Loucy (cell line): ENCODE measurements at regions not wholly inside any gene's neighbourhood (a gene's known extent, or its start where the extent isn't known, plus 50 kb on each side); places are given as distances from the start of the nearest gene placed in this dataset.

Experiments used
- H2AFZ ChIP-seq: fragments of 200-600 bp; sonication (generic); 2 replicates; pipeline ENCODE4 v1.6.0; 2016; ENCODE audit warnings: antibody characterized with exemption, mild to moderate bottlenecking, low read length, moderate library complexity
- H3F3A ChIP-seq: fragments of 200-600 bp; 2 replicates; pipeline ENCODE4 v1.6.0; 2016; ENCODE audit warnings: antibody characterized with exemption, low read depth, mild to moderate bottlenecking
- H3K27me3 ChIP-seq: fragments of 200-600 bp; sonication (generic); 2 replicates; pipeline ENCODE4 v1.6.1; 2014; ENCODE audit warnings: low read length, mild to moderate bottlenecking; ENCODE audit not compliant: insufficient read depth, poor library complexity, severe bottlenecking
- H3K36me3 ChIP-seq: fragments of 200-600 bp; sonication (generic); 2 replicates; pipeline ENCODE4 v1.6.1; 2016; ENCODE audit warnings: low read length; ENCODE audit not compliant: insufficient read depth
- H3K4me1 ChIP-seq: fragments of 200-600 bp; sonication (generic); 2 replicates; pipeline ENCODE4 v1.5.1; 2014; ENCODE audit warnings: low read length, mild to moderate bottlenecking; ENCODE audit not compliant: insufficient read depth, poor library complexity, severe bottlenecking
- H3K4me2 ChIP-seq: fragments of 200-600 bp; sonication (generic); 2 replicates; pipeline ENCODE4 v1.6.0; 2014; ENCODE audit warnings: antibody characterized with exemption, low read length, low read depth, mild to moderate bottlenecking; ENCODE audit not compliant: poor library complexity, severe bottlenecking
- H3K4me3 ChIP-seq: fragments of 200-600 bp; sonication (generic); 2 replicates; pipeline ENCODE4 v1.5.1; 2014; ENCODE audit warnings: low read length, mild to moderate bottlenecking, mixed read lengths; ENCODE audit not compliant: poor library complexity, severe bottlenecking
- H3K79me2 ChIP-seq: fragments of 200-600 bp; sonication (generic); 2 replicates; pipeline ENCODE4 v1.6.1; 2014; ENCODE audit warnings: low read length; ENCODE audit not compliant: insufficient read depth
- H3K9ac ChIP-seq: fragments of 200-600 bp; sonication (generic); 2 replicates; pipeline ENCODE4 v1.6.0; 2014; ENCODE audit warnings: mild to moderate bottlenecking, low read depth, low read length, moderate library complexity; ENCODE audit not compliant: poor library complexity, severe bottlenecking
- H3K9me2 ChIP-seq: fragments of 200-600 bp; sonication (generic); replicated peaks from 2 replicates; pipeline ENCODE4 v1.6.1; 2016; ENCODE audit warnings: low read depth, low read length, mixed read lengths
- H3K9me3 ChIP-seq: fragments of 200-600 bp; sonication (generic); 2 replicates; pipeline ENCODE4 v1.6.1; 2014; ENCODE audit warnings: mild to moderate bottlenecking, antibody characterized with exemption, low read length, low read depth; ENCODE audit not compliant: insufficient read depth
- H4K20me1 ChIP-seq: fragments of 200-600 bp; sonication (generic); 2 replicates; pipeline ENCODE4 v1.6.0; 2014; ENCODE audit warnings: antibody characterized with exemption, low read length, mild to moderate bottlenecking; ENCODE audit not compliant: insufficient read depth, poor library complexity, severe bottlenecking
- EZH2phosphoT487 ChIP-seq: fragments of 200-600 bp; IDR thresholded peaks from 2 replicates; pipeline ENCODE4 v1.6.1; 2018; ENCODE audit warnings: antibody characterized with exemption, mild to moderate bottlenecking, moderate library complexity, borderline replicate concordance
- TF ChIP-seq, protein P1 (sequence below): fragments of 200-600 bp; sonication (generic); conservative IDR thresholded peaks from 2 replicates; pipeline ENCODE4 v1.5.1; 2014; ENCODE audit warnings: mild to moderate bottlenecking, antibody characterized with exemption, low read length

DNA sequence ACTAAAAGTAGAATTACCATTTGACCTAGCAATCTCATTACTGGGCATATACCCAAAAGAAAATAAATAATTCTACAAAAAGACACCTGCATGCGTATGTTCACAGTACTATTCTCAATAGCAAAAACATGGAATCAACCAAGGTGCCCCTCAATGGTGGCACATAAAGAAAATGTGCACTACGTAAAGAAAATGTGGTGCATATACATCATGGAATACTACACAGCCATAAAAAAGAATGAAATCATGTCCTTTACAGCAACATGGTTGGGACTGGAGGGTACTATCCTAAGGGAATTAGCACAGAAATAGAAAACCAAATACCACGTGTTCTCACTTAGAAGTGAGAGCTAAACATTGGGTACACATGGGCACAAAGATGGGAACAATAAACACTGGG is 250.7 kb upstream of the TNP1 start:
- Histone ChIP-seq H3K27me3 (no peaks in the 10 kb centered on the region), H3K4me1 (no peaks in the 10 kb centered on the region), H2AFZ (no peak overlapping the region), H3K4me3 (no peak overlapping the region), H3K79me2 (no peaks in the 10 kb centered on the region), H3K9me2 (no peaks in the 10 kb centered on the region), H3K4me2 (no peak overlapping the region), H3K36me3 (no peaks in the 10 kb centered on the region), H4K20me1 (no peaks in the 10 kb centered on the region), H3F3A (no peaks in the 10 kb centered on the region), H3K9me3 (no peaks in the 10 kb centered on the region), H3K9ac (no peak overlapping the region)
- TF ChIP-seq, protein P1, sequence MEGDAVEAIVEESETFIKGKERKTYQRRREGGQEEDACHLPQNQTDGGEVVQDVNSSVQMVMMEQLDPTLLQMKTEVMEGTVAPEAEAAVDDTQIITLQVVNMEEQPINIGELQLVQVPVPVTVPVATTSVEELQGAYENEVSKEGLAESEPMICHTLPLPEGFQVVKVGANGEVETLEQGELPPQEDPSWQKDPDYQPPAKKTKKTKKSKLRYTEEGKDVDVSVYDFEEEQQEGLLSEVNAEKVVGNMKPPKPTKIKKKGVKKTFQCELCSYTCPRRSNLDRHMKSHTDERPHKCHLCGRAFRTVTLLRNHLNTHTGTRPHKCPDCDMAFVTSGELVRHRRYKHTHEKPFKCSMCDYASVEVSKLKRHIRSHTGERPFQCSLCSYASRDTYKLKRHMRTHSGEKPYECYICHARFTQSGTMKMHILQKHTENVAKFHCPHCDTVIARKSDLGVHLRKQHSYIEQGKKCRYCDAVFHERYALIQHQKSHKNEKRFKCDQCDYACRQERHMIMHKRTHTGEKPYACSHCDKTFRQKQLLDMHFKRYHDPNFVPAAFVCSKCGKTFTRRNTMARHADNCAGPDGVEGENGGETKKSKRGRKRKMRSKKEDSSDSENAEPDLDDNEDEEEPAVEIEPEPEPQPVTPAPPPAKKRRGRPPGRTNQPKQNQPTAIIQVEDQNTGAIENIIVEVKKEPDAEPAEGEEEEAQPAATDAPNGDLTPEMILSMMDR: no peak
- TF ChIP-seq EZH2phosphoT487: no peak

DNA sequence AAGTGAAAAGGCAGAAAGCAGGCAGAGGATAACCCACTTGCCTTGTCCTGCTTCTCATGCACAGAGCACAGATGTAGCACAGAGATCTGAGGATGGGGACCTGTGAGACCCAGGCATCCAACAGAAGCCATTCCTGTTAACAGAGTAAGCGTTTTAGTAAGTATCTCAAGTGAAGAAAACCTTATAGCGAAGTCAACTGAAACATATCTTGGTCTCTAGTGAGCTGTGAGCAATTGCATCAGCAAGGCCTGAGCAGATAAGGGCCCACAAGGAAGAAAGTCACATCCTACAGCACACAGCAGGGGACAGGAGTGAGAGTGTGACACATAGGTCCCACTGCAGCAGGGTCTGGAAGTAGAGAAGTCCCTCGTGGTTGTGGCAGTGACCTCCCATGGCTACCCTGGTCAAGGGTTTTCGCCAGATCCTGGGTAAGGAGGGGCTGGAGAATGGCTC is 248.7 kb upstream of the TNP1 start:
- no peaks in the 10 kb centered on the region for H3F3A ChIP-seq
- no peak overlapping the region for H3K9ac ChIP-seq
- no peak overlapping the region for H3K4me3 ChIP-seq
- H3K4me1 ChIP-seq: no peaks in the 10 kb centered on the region
- H3K9me3 ChIP-seq: no peaks in the 10 kb centered on the region
- H3K9me2 ChIP-seq: no peaks in the 10 kb centered on the region
- no peaks in the 10 kb centered on the region for H3K36me3 ChIP-seq
- TF ChIP-seq, protein P1: no peak
- no peak for TF ChIP-seq EZH2phosphoT487
- no peaks in the 10 kb centered on the region for H4K20me1 ChIP-seq
- no peak overlapping the region for H3K4me2 ChIP-seq
- no peak overlapping the region for H2AFZ ChIP-seq
- no peaks in the 10 kb centered on the region for H3K27me3 ChIP-seq
- H3K79me2 ChIP-seq: no peaks in the 10 kb centered on the region

DNA sequence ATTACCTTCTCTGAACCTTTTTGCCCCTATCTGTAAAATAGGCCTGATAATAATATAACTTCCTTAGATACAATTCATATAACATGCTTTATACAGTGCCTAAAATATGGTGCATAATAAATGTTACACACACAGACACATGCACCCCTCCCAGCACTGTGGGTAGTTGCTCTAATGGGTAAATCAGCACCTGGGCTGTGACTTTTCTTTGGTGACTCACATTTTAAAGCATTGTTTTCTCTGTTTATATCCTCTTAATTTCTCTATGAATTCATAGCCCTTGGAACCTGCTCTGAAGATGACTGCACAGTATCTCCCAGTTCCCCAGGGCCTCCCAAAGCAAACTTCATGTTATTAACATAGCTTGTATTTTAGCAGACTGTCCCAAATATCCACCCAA is 248.2 kb upstream of the TNP1 start:
- no peak overlapping the region for H3K4me2 ChIP-seq
- no peaks in the 10 kb centered on the region for H3F3A ChIP-seq
- H4K20me1 ChIP-seq: no peaks in the 10 kb centered on the region
- no peak overlapping the region for H3K4me3 ChIP-seq
- TF ChIP-seq, protein P1: no peak
- no peak for TF ChIP-seq EZH2phosphoT487
- no peaks in the 10 kb centered on the region for H3K9me2 ChIP-seq
- H3K79me2 ChIP-seq: no peaks in the 10 kb centered on the region
- H3K36me3 ChIP-seq: no peaks in the 10 kb centered on the region
- no peak overlapping the region for H3K9ac ChIP-seq
- H3K9me3 ChIP-seq: no peaks in the 10 kb centered on the region
- H3K27me3 ChIP-seq: no peaks in the 10 kb centered on the region
- no peak overlapping the region for H2AFZ ChIP-seq
- H3K4me1 ChIP-seq: no peaks in the 10 kb centered on the region
